HG02642 (cell line): ENCODE measurements at regions not wholly inside any gene's neighbourhood (a gene's known extent, or its start where the extent isn't known, plus 50 kb on each side); places are given as distances from the start of the nearest gene placed in this dataset.
A peak's percentile ranks its signal among the peaks of the same experiment; 100 is the strongest.

Experiments
- ATAC-seq: cut with Tn5 transposase; IDR thresholded peaks from one replicate; pipeline ENCODE4 v1.9.1; 2021; ENCODE audit warnings: mild to moderate bottlenecking; ENCODE audit not compliant: unreplicated experiment, poor library complexity

DNA sequence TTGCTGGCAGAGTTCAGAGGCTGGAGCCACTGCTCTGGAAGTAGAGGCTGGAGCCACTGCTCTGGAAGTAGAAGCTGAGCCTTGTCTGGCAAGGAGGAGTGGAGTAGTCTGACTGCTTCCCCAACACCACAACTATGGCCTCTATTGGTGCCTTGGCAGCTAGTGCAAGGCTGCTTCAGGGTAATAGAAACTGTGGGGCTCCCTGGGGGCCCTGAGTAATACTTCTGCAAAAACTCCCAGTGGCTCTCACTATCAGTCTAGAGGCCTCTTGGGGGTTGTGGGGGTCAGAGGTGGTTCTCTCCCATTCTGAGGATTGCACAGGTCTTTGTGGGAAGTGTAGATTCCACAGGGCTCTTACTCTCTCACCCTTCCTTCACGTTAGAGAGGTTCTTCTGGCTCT is 629.0 kb upstream of the PTPRD start:
- ATAC-seq = no peak

DNA sequence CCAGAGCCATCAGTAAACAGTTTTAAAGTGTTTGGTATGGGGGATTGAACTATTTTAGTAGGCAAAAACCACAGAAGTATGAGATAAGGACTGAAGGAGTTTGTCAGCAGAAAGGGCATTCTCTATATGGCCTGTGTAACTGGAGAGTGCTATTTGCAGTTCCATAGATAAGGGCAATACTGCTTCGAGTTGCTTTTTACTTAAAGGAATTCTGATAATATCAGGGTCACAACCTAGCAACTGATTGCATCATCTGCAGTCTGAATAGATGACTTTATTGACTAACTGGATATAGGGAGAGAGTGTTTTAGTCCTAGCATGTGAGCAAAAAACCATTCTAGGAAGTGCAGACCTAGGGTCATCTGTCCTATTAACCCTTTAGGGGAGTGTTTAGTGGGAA is 645.2 kb upstream of the PTPRD start:
- no peak for ATAC-seq

DNA sequence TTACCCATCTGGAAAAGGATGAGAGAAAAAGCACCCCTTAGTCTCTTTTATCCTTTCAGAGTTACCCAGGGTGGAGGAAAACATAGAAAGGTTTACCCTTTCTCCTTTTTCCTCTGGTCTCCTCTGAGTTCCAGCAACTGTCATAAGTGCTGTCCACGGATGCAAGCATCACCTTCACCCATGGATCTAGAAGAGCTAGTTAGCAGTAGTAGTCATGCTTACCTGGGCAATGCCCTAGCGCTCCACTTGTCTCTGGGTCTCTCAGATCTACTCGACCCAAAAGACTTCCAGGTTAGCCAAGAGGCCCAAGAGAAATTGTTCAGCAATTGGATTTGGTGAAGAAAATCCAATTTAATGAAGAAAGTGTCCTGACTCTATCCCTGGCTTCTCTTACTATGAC is 656.2 kb upstream of the PTPRD start:
- no peak for ATAC-seq

DNA sequence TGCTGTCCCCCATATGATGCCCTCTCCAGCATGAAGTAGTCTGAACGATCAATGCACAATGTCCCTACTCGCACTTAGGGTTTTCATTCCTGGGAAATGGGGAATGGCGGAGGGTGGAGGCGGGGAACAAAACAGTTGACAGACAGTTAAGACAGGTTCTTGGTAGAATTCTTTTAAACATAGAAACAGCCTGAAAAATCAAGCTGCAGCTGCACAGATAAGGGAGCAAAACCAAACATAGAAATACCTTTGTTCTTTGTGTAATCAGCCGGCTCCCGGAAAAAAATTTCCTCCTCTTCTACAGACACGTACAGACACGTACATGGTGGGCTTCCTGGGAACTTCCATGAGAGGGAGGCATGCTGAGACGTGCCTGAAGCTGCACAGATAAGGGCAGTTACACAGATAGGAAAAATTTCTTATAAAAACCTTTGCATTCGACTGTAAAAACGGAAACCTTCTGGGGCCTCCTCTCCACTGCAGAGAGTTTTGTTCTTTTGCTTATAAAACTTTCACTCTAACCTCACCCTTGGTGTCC is 662.4 kb upstream of the PTPRD start:
- no peak for ATAC-seq

DNA sequence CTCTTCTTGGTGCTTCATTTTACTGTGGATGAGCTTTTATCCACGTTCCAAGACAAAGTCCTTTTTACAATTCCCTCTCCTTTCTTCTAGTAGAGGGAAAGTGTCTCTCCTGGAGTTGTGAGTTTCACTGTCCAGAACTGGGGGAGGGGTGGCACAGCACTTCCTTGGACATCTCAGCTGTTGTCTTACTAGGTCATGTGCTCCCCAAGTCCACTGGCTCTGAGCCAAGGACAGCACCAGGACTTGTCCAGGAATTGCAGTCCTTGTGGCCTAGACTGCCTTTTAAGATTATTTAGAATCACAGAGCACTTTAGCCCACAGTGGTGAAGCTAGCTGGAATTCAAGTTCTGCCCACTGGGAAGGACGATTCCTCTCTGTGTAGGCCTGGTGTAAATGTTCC is 700.2 kb upstream of the PTPRD start:
- ATAC-seq = no peak

DNA sequence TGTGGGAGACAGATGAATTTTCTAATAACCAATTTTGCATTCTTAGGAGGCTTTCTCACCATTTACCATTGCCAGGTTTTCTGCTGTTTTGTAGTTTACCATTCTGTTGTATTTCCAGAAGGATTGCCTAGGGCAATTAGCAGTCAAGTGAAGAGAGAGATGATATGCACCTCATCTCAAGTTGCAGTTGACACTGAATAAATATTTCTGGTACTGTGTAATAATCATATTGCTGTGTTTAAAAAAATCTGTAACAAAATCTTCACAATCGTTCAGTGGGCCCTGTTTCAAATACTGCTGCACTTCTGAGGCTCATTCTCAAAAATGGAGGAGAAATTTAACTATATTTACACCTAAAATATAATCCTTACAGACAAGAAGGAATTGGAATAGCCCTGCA is 706.1 kb upstream of the PTPRD start:
- ATAC-seq = no peak

DNA sequence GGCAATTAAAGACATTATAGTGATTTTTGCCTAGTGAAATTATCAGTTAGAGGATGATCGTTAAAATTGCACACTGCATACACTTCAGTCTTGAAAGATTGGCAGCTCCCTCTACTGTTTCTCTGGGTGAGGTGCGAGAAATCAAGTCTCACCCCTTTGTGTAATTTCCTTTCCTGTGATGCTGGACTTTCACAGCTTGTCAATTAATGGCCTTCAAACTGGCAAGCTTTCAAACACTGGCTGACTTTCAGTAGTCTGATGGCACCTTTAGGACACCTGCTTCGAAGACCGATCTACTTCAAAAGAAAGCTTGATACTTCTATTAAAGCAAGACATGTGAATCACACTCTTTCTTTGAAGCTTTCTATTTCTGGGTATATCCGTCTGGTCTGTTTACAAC is 706.7 kb upstream of the PTPRD start:
- no peak for ATAC-seq

DNA sequence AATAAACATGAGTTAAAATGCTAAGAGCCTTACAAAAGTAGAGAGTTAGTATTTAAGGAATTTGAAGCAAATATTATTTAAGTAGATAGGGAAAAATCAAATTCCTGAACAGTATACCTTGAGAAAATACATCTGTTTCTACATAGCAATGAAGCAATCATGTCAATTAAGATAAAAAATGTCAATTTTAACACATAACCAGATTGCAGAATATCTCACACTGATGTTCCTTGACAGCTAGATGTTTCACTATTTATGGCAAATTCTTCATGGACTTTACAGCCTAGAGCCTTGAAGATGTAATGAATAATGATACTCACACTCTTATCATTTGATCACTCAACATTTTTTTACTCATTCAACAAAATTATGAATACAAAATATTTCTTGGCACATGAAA is 708.2 kb upstream of the PTPRD start:
- ATAC-seq = no peak

DNA sequence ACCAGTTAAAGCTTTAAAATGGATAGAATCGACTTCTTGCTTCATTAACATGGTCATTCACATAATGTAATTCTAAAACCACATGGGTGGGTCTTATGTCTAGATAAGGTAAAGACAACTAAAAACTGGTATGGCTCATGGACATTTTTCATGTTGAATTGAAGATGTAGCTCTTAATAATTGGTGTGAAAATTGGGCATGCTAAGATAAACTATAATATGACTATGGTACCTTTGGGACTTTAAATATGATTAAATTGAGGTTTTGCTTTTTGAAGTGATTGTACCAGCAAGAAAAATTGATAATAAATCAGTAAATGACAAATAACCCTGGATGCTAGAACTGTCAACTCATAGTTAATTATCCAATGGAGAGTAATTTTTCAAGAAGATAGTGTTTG is 710.7 kb upstream of the PTPRD start:
- ATAC-seq = no peak

DNA sequence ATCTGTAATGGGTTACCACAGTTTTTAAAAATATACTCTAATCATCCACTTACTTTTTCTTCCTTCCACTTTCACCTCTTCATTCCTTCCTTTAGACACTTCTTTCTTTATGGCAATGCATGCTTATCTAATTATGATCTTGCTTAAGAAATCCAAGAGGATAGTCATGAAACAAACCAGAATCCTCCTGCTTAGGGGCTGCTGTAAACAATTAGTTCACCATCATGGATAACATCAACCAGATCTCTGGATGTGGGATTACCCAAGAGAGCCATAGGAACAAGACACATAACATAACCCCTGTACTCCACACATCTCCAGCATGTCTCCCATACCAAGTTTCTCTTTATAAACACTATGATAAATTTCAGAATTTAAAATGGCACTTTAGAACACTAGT is 713.4 kb upstream of the PTPRD start:
- no peak for ATAC-seq

DNA sequence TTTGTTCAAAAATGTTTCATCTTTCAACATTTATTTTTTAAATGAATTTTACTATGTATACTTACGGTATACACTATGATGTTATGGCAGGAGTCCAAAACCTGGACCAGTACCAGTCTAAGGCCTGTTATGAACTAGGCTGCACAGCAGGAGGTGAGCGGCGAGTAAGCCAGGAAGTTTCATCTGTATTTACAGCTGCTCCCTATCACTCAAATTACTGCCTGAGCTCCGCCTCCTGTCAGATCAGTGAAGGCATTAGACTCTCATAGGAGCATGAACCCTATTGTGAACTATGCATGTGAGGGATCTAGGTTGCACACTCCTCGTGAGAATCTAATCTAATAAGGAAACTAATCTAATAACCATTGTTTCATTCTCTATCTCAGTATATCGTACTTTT is 715.5 kb upstream of the PTPRD start:
- ATAC-seq = no peak

DNA sequence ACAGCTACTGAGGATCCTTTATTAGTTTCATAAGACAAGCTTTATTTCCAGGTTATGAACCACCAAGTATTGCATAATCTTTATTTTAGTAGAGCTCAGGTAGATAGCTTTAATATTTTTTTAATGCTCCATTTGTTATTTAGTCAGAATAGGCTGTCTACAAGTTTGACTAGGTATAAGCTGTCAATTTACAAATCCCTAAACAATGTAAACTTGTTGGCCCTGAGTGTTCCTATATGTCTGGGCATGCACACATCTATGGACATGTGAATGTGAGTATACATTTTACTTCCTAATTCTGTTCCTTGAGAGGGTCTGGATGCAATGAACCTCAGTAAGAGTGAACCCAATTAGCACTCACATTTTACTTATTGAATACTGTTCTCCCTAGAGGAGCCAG is 722.2 kb upstream of the PTPRD start:
- ATAC-seq = no peak

DNA sequence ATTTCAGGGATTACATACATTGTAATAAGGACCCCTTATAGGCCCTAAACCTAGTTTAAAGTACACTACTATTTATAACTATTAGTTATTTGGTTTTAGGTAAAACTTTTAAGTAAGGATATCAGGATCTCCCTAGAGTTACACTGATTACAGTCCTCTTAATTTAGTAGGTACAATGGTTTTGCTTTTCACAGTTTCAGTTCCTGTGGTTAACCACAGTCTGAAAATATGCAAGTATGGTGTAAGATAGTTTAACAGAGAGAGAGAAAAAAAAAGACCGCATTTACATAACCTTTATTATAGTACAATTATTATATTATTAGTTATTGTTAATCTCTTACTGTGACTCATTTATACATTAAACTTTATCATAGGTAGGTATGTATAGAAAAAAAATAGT is 725.3 kb upstream of the PTPRD start:
- ATAC-seq = peak; percentile 70

DNA sequence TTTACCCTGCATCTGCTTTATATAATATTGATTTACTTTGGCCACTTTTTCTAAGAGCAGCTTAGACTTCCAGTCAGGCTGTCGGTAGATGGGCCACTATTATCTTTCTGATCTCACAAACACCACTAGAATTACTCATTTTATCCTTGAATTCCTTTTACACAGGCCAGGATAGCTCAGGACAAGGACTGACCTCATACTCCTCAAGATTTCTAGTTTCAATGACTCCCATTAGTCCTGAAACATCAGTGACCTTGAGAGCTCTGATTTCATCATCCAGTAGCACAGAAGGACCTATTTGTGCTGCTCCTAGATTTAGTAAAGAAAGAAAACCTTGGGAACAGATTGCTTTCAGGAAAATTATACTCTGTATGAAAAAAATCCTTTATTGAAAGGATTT is 727.9 kb upstream of the PTPRD start:
- ATAC-seq = no peak

DNA sequence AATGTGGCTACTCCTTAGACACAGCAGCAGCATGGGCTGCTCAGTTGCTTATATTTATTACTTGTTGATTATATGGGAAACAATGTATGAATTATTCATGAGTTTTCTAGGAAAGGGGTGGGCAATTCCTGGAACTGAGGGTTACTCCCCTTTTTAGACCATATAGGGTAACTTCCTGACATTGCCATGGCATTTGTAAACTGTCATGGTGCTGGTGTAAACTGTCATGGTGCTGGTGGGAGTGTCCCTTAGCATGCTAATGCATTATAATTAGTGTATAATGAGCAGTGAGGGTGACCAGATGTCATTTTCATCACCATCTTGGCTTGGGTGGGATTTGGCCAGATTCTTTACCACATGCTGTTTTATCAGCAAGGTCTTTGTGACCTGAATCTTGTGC is 734.6 kb upstream of the PTPRD start:
- no peak for ATAC-seq

DNA sequence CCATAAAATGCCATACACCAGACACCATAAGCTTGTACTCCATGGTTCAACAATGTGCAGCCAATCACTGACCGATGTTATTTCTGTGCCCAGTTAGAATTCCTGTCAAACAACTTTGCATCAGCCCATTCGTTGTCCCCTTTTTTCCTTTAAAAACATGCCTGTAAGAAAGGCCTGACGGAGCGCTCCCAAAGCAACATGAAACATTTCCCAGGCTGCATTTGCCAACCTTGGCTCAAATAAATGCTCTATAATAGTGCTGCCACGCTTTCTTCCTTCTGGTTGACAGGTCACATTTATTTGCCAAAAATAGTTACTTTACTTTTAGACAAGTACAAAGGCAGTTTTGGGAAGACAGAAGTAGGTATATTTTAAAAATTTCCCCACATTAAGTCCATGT is 735.6 kb upstream of the PTPRD start:
- ATAC-seq = no peak

DNA sequence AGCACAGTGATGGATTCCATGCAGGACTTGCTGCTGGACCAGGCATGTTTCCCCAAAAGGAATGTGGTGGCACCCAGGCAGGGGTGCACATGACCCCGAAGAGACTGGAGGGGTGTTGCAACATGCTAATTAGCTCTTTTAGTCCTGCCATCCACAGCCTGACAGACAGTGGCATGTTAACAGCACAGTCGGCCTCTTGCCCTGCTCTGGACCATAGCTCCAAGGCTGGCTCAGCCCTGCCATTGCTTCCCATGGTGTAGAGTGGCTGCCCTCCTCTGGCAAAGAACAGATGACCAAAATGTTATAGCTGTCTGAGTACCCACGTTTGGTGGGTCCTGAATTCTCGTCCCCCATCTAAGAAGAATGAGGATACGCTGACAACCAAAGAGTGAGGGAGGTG is 736.4 kb upstream of the PTPRD start:
- ATAC-seq = no peak

DNA sequence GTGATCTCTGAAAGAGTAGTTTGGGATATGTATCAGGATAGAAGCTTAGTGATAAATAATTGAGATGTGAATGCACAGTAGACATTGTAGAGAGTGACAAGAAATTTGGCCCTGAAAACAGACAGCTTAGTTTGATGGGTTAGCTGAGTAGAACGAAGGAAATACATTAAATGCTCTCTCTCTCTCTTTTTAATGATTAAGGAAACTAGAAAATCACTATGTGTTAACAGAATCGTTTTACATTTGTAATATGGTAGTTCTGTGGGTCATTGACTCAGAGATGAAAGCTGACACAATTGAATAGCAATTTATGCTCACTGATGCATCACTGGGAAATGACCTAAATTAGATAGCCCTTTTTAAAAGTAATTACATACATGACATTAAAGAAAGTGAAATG is 739.8 kb upstream of the PTPRD start:
- no peak for ATAC-seq

DNA sequence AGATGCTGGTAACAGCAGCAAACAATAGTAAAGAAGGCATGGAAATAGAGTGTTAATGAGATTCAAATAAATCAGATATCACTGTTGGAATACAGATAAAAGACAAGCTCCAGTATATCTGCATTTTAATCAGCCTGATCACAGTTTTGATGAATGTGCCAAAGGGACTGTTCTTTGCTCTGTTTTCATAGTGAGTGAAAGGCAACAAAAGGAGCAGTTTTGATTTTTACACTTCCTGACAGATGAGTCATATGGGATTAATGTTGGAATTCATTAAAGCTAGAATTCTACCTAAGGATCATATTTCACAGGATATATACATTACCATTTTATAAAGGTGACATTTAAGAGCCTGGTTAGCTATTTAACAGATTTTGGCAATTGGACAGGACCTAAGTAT is 743.3 kb upstream of the PTPRD start:
- no peak for ATAC-seq

DNA sequence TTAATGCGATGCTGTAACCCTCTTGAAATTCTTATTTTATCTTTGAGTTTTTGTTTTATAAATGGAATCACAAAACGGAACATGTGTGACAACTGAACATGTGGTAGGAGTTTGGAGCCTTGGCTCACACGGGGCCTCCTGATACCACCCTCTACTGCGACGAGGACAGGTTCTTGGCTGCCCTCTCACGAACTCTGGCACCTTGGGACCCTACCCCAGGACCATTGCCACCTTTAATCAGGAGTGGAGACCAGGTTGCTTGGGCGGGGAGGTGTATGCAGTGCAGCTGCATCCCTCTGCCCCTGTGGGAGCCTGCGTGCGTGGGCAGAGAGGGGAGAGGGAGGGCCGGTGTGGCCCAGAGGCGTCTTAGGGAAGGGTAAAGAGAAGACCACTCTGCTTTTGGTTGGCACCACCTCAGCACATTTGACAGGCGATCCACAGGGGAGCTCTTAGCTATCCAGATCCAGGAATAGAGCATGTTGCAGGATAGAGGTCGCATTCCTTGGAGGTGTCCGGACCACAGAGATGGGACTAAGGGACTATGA is 753.9 kb upstream of the PTPRD start:
- ATAC-seq = no peak

DNA sequence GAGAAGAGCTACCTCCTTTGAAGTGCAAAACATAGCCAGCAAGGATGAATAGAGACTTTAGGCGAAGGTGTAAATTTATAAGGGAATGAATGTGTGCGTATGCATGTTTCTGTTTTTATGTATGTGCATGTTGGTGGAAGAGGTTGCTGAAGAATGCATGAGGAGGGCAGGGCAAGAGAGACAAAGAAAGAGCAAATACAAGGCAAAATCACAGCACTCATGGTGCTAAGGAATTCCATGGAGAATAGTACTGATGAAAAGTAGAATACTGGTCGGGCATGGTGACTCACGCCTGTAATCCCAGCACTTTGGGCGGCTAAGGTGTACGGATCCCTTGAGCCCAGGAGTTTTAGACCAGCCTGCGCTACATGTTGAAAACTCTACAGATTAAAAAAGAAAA is 762.1 kb upstream of the PTPRD start:
- ATAC-seq = no peak

DNA sequence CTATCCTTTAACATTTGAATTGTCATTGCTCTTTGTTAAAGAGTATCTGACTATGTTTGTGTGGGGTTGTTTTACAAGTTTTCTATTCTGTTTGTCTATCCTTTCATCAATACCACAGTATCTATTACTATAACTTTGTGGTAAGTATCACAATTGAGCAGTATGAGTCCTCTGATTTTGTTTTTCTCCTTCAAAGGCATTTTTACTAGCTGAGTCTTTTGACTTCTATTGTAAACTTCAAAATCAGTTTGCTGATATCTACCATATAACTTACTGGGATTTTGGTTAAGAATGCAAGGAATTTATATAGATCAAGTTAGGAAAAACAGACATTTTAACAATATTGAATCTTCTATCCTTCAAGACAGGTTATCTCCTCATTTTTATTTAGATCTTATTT is 789.8 kb upstream of the PTPRD start:
- ATAC-seq = no peak

DNA sequence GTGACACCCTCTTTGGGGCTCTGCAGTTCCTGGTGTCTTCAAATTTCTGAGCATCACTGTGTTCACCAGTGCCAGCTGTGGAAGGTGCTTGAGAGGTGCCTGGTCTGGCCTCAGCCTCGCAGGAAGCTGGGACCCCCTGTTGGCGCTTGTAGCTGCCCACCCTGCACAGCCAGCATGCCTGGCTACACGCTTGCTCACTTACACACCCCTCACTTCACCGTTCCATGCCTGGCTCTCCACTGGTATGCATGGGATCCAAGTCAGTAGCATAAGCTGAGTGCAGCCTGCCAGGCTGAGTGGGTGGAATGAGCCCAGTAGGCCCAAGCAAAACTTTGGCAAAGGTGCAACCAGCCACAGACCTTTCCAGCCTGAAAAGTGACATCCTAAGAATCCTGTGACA is 801.4 kb upstream of the PTPRD start:
- no peak for ATAC-seq
